ENCODE measurements at regions not wholly inside any gene's neighbourhood (a gene's known extent, or its start where the extent isn't known, plus 50 kb on each side); places are given as distances from the start of the nearest gene placed in this dataset.

DNA sequence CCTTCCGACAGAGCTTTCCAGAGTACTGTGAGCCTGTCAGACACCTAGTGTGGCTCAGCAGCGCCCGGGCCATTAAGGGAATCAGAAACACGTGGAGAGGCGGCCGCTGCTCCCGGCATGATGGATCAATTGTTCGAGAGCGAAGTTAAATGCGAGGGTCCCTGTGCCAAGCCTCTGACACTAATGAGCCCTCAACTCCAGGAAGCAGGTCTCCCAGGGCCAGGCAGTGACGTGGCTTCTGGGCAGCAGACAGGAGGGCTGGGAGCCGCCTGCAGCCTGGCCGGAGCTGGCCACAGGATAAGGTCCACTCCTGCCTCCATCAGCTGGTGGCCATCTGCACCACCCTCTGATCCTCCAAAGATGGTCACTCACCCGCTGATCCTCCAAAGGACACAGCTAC lies 67.5 kb upstream of the CLDN14 start:
- TF ChIP-seq, protein P1, sequence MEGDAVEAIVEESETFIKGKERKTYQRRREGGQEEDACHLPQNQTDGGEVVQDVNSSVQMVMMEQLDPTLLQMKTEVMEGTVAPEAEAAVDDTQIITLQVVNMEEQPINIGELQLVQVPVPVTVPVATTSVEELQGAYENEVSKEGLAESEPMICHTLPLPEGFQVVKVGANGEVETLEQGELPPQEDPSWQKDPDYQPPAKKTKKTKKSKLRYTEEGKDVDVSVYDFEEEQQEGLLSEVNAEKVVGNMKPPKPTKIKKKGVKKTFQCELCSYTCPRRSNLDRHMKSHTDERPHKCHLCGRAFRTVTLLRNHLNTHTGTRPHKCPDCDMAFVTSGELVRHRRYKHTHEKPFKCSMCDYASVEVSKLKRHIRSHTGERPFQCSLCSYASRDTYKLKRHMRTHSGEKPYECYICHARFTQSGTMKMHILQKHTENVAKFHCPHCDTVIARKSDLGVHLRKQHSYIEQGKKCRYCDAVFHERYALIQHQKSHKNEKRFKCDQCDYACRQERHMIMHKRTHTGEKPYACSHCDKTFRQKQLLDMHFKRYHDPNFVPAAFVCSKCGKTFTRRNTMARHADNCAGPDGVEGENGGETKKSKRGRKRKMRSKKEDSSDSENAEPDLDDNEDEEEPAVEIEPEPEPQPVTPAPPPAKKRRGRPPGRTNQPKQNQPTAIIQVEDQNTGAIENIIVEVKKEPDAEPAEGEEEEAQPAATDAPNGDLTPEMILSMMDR (IDR thresholded peaks at IDR 0.05) = no peak
- TF ChIP-seq POLR2A (IDR thresholded peaks at IDR 0.05) = no peak
